HepG2 (cell line): ENCODE measurements at regions not wholly inside any gene's neighbourhood (a gene's known extent, or its start where the extent isn't known, plus 50 kb on each side); places are given as distances from the start of the nearest gene placed in this dataset.

Experiments
- BCLAF1 ChIP-seq: fragments of 450-650 bp; IDR thresholded peaks from 2 replicates; pipeline ENCODE4 v1.6.1; 2017; ENCODE audit warnings: mild to moderate bottlenecking
- EED ChIP-seq: sonication (generic); formaldehyde crosslinking; IDR thresholded peaks from 2 replicates; pipeline ENCODE4 v1.5.0; 2020; ENCODE audit warnings: mild to moderate bottlenecking, missing genetic modification reagents
- ERF ChIP-seq: IDR thresholded peaks from 2 replicates; pipeline ENCODE4 v1.6.1; 2018; ENCODE audit warnings: missing biosample characterization, missing genetic modification reagents
- FOXP4 ChIP-seq: sonication (generic); formaldehyde crosslinking; IDR thresholded peaks from 2 replicates; pipeline ENCODE4 v1.4.0; 2020; ENCODE audit warnings: missing genetic modification reagents
- GTF3A ChIP-seq: sonication (generic); formaldehyde crosslinking; conservative IDR thresholded peaks from 2 replicates; pipeline ENCODE4 v1.4.0; 2020; ENCODE audit warnings: mild to moderate bottlenecking, missing genetic modification reagents
- MED8 ChIP-seq: sonication (generic); formaldehyde crosslinking; IDR thresholded peaks from 2 replicates; pipeline ENCODE4 v1.8.1; 2023; ENCODE audit warnings: mild to moderate bottlenecking, missing genetic modification reagents; ENCODE audit not compliant: insufficient replicate concordance
- NFRKB ChIP-seq: fragments of 450-650 bp; IDR thresholded peaks from 2 replicates; pipeline ENCODE4 v1.6.1; 2017
- ONECUT2 ChIP-seq: sonication (generic); formaldehyde crosslinking; IDR thresholded peaks from 2 replicates; pipeline ENCODE4 v1.4.0; 2020; ENCODE audit warnings: missing genetic modification reagents
- RFX3 ChIP-seq: IDR thresholded peaks from 2 replicates; pipeline ENCODE4 v1.6.1; 2016; ENCODE audit warnings: missing biosample characterization, missing genetic modification reagents
- ZBTB40 ChIP-seq, 2 experiments: fragments of 450-650 bp in 1 of 2; sonication (generic) in 1 of 2; formaldehyde crosslinking in 1 of 2; IDR thresholded peaks; 2 replicates each; pipeline versions ENCODE4 v1.6.1 to v1.8.0; 2016 to 2022; ENCODE audit warnings: antibody characterized with exemption in 1 of 2, mild to moderate bottlenecking in 1 of 2, missing genetic modification reagents in 1 of 2
- ZNF124 ChIP-seq: sonication (generic); formaldehyde crosslinking; IDR thresholded peaks from 2 replicates; pipeline ENCODE4 v1.4.0; 2020; ENCODE audit warnings: missing genetic modification reagents
- ZNF264 ChIP-seq: sonication (generic); formaldehyde crosslinking; IDR thresholded peaks from 2 replicates; pipeline ENCODE4 v1.4.0; 2020; ENCODE audit warnings: missing genetic modification reagents
- ZNF33B ChIP-seq: sonication (generic); formaldehyde crosslinking; IDR thresholded peaks from 2 replicates; pipeline ENCODE4 v1.5.1; 2020; ENCODE audit warnings: mild to moderate bottlenecking, missing genetic modification reagents
- ZNF383 ChIP-seq: sonication (generic); formaldehyde crosslinking; IDR thresholded peaks from 2 replicates; pipeline ENCODE4 v1.4.0; 2020; ENCODE audit warnings: missing genetic modification reagents, mild to moderate bottlenecking, borderline replicate concordance
- ZNF496 ChIP-seq: sonication (generic); formaldehyde crosslinking; IDR thresholded peaks from 2 replicates; pipeline ENCODE4 v1.8.1; 2023; ENCODE audit warnings: mild to moderate bottlenecking, moderate library complexity, missing genetic modification reagents; ENCODE audit not compliant: insufficient replicate concordance

- TF ChIP-seq FOXP4 (CRISPR knock-in tag), result peak; percentile 58
- TF ChIP-seq ERF (CRISPR knock-in tag), result peak; percentile 95
- TF ChIP-seq ONECUT2 (CRISPR knock-in tag), result peak; percentile 42
- TF ChIP-seq ZBTB40 (IDR thresholded peaks at IDR 0.05), result no peak
- TF ChIP-seq ZBTB40 (CRISPR knock-in tag; IDR thresholded peaks at IDR 0.05), result peak; percentile 85
- no peak for TF ChIP-seq BCLAF1
- peak; percentile 69 for TF ChIP-seq EED (CRISPR knock-in tag)
- no peak for TF ChIP-seq ZNF383
- no peak for TF ChIP-seq MED8 (CRISPR knock-in tag)
- TF ChIP-seq NFRKB, result no peak
- TF ChIP-seq ZNF124 (CRISPR knock-in tag), result peak; percentile 71
- peak; percentile 84; the same call in 1 of the 2 replicates for TF ChIP-seq ZNF33B (CRISPR knock-in tag)
- TF ChIP-seq GTF3A (CRISPR knock-in tag), result no peak
- no peak; the same call in 1 of the 2 replicates for TF ChIP-seq RFX3
- TF ChIP-seq ZNF496 (CRISPR knock-in tag), result no peak
- peak; percentile 24; the same call in 1 of the 2 replicates for TF ChIP-seq ZNF264 (CRISPR knock-in tag)
These were observed 135.2 kb upstream of the KCTD7 start (continued) for GRCh38 chr7:66493235-66494205.
